GM12872 (cell line): ENCODE measurements at regions not wholly inside any gene's neighbourhood (a gene's known extent, or its start where the extent isn't known, plus 50 kb on each side); places are given as distances from the start of the nearest gene placed in this dataset.

ENCODE experiments used
- TF ChIP-seq, protein P1 (sequence below): IDR thresholded peaks from 3 replicates; pipeline ENCODE4 v1.5.1; 2011; ENCODE audit warnings: low read depth, mild to moderate bottlenecking, low read length, moderate library complexity; ENCODE audit not compliant: insufficient read depth

GRCh38 chr6:156421933-156422332 lies 355.2 kb upstream of the ARID1B start:
- TF ChIP-seq, protein P1, sequence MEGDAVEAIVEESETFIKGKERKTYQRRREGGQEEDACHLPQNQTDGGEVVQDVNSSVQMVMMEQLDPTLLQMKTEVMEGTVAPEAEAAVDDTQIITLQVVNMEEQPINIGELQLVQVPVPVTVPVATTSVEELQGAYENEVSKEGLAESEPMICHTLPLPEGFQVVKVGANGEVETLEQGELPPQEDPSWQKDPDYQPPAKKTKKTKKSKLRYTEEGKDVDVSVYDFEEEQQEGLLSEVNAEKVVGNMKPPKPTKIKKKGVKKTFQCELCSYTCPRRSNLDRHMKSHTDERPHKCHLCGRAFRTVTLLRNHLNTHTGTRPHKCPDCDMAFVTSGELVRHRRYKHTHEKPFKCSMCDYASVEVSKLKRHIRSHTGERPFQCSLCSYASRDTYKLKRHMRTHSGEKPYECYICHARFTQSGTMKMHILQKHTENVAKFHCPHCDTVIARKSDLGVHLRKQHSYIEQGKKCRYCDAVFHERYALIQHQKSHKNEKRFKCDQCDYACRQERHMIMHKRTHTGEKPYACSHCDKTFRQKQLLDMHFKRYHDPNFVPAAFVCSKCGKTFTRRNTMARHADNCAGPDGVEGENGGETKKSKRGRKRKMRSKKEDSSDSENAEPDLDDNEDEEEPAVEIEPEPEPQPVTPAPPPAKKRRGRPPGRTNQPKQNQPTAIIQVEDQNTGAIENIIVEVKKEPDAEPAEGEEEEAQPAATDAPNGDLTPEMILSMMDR: no peak

DNA sequence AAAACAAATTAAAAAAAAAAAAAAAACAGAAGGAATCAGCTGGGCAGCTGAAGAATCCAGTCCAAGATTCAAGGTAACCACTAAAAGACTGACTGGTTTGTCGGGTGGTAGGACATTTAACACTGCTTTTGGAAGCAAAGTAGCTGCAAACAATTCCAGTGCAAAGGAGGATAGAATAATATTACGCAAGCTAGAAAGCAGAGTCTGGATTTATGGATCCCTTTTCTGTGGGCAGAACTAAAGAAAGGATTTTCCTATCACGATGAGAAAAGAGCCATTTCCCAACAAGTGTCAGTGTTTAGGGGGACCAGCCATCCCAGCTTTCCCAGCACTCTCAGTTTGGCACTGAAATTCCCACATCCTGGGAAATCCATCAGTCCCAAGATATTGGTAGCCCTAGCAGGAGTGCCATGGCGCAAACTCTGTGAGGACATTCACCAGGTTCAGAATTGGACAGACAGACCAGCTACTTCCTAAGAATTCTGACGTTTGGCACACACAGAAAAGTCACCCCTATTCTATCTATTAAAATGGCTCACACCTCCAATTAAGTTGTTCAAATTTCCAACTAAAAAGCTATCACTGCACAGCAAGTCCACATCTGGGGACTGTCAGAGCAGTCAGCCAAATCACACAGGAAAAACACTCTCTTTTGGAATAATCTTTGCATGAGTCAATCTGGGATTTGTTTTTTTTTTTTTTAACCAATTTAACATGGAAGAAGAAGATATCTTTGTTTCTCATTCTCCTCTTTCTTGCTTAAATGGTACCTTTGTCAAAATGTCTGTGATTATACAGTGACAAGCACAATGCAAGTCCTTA lies 356.8 kb upstream of the ARID1B start:
- TF ChIP-seq, protein P1: no peak

DNA sequence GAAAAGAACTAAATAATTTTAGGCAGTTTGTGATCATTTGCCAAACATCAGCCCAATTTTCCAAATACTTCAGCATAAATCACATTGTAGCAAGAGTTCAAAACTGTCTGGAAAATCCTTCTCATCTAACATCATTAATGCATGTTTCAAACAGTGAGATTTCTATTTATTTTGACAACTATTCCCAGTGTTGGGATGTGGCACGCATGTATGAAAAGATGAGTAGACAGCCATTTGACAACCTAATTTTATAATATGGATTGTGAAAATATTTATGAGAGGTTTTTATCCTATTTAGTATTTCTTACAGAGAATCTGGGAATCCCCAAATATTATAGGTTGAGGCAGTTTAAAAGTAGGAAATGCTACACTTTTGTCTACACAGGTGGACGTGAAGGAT lies 357.6 kb upstream of the ARID1B start:
- TF ChIP-seq, protein P1: no peak

GRCh38 chr6:156418253-156418652 lies 358.9 kb upstream of the ARID1B start:
- TF ChIP-seq, protein P1: no peak

DNA sequence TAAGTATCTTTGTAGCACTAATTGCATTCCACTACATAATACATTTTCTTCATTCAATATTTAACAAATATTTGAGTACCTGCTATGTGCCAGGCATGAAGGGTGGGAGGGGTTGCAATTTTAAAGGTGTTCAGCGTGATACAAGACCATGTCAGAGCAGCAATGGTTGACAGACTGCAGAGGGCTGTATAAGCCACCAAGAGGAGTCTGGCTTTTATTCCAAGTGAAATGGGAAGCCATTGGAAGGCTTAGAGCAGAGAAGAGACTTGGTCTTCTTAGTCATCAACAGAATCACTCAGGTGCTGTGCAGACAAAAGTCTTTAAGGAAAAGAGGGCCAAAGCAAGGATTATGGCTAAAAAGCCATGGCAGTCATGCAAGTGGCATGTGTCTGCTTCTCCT lies 360.8 kb upstream of the ARID1B start:
- TF ChIP-seq, protein P1: no peak

- TF ChIP-seq, protein P1: no peak
Observed at GRCh38 chr6:156413154-156413553, 364.0 kb upstream of the ARID1B start.

- TF ChIP-seq, protein P1: peak; percentile 9; the same call in 1 of the 3 replicates
Observed at GRCh38 chr6:156410649-156411048, 366.5 kb upstream of the ARID1B start.
